Stromal cell of bone marrow (primary cell): ENCODE measurements at regions not wholly inside any gene's neighbourhood (a gene's known extent, or its start where the extent isn't known, plus 50 kb on each side); places are given as distances from the start of the nearest gene placed in this dataset.

Experiments
- DNase-seq: peaks from one replicate; pipeline ENCODE4 v3.0.0-alpha.2; 2012; ENCODE audit warnings: low read depth

DNA sequence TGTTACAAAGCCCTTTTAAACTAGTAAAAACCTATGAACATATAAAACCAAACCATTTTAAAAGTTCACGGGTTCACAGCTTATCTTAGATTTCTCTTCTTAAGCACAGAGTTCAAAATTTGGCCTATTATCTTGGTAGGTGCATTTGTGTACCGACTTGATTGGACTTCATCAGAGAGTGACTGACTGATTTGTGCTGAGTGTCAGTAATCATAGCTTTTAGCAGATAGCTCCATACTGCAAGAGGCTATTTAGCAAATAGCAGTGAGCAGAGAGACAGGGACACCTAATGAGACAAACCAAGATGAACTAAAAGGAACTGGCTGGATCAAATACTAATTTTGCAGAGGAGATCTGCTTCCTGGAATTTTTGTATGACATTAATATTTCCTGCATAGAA is 274.5 kb downstream of the PRR16 start:
- DNase-seq: no peak

GRCh38 chr5:120740989-120741388 is 276.9 kb downstream of the PRR16 start:
- DNase-seq: no peak

- no peak for DNase-seq
These were observed 284.4 kb downstream of the PRR16 start for GRCh38 chr5:120748474-120748873.

DNA sequence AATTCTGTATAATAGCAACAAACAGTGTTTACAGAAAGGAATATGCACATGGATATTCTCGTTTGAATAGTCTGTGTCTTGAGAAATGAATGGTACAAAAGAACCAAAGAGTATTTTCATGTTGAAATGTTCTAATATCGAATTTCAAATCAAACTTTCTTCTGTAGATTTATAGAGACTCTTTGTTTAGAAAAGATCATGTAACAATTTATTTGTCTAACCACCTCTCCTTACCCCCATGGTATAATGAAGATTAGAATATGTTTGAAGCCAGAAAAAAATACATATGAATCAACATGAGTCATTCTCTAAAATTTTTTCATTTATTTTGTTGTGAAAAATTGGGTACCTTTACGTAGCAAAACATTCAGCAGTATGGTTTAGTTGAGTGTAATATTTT is 285.6 kb downstream of the PRR16 start:
- no peak for DNase-seq

- no peak for DNase-seq
These were observed 295.5 kb downstream of the PRR16 start for GRCh38 chr5:120759587-120759986.

DNA sequence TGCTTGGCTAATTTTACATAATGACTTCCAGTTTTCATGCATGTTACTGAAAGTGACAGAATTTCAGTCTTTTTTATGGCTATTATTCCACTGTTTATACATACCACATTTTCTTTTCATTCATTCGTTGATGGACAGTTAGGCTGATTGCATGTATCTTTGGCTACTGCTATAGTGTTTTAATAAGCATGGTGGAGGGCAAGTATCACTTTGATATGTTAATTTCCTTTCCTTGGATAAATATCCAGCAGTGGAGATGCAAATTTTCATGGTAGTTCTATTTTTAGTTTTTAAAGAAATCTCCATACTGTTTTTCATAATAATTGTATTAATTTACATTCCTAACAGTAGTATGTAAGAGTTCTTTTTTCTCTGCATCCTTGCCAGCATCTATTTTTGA is 297.9 kb downstream of the PRR16 start:
- DNase-seq: no peak

DNA sequence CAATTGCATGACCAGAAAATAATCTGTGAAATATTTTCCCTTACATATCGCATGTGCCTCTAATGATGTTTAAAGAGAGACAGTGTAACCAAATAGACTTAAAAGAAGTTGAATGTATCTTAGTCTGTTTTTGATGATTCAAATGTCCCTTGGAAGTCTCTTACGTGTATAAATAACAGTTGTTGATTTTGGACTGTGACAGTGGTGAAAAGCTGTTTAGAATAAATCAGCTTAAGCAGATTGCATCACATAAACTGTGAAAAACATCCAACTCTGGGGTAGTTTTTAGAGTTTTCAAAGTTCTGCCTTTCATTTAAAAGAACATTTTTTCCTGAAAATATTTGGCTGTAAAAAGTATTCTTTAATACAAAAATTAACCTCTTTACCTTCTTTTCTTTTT is 301.1 kb downstream of the PRR16 start:
- peak; percentile 54 for DNase-seq

- DNase-seq: peak; percentile 56
These were observed 303.2 kb downstream of the PRR16 start for GRCh38 chr5:120767178-120767820.

- DNase-seq: no peak
These were observed 305.3 kb downstream of the PRR16 start for GRCh38 chr5:120769312-120769872.

GRCh38 chr5:120771202-120771601 is 307.1 kb downstream of the PRR16 start:
- no peak for DNase-seq

DNA sequence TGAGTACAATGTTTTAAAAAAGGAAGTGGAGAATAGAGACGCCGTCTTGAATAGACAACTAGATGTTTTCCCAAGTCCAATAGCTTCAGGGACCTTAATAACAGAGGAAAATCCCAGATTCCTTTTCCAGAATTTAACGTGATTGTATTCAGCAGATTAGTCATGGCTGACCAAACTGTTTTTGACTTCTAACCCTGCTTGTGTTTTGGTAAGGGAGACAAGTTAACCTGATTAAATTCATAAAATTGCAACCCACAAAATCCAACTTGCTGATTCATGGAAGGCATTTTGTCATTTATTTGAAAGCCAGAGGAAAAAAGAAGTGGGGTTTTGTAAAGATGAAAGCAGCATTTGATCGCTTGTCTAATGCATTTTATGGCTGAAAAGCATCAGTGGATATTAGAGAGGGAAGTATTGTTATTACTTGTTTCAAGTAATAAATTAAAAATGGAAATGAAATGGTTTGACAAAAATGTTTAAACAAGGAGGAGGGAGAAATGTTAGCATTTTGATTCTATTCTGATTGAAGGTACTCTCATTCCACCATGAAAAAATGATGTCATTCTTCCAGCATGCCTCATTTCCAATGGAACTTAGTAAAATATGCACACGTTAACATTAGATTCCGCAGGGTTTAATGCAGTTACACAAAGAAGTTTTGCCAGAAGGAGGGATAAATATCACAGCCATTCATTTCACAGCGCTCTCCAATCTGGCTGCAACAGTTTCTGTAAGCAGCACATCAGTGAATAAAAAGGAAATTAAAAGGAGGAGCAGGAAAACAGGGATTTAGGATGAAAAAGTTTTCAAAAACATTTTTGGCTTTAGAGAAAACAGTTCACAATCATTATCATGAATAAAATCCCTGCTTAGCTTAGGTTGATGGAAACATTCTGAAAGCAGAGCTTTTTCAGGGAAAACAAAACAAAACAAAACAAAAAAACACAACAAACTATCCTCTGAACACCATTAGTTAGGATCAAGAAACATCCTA is 314.7 kb downstream of the PRR16 start:
- peak; percentile 55 for DNase-seq

GRCh38 chr5:120779674-120780073 is 315.6 kb downstream of the PRR16 start:
- no peak for DNase-seq

DNA sequence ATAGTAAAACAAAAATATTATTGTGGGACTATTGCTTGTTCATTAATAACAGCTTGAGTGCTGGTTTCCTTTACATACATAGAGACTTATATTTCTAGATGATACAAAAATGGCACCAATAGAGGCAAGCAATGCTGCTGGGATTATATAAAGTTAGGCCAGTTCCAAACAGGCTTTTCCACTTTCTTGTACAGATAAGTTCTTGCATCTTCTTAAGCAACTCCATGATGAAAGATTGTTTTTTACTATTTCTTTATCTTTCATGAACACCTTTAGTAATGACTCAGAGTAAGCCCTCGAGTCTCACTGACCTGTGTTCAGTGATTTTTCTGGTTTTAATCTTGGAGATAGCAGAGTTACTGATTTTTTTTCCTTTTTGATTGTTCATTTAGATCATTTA is 324.4 kb downstream of the PRR16 start:
- no peak for DNase-seq

- no peak for DNase-seq
These were observed 325.8 kb downstream of the PRR16 start for GRCh38 chr5:120789918-120790317.

DNA sequence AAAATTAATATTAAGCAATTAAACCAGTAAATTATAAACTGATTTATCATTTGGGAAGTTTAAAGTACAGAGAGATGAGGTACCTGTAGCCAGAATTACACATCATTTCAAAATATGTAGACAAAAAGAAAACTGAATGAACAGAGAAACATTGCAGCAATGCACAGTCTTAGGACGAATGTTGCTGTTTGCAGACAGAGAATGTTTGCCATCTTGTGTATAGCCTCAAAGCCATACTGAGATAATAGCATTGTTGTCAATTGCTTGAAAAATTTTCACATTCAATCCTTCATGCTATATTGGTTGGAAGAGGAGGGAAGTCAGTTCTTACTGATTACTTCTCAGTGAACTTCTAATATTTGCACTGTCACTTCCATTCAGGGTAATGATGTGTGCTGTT is 326.2 kb downstream of the PRR16 start:
- no peak for DNase-seq

DNA sequence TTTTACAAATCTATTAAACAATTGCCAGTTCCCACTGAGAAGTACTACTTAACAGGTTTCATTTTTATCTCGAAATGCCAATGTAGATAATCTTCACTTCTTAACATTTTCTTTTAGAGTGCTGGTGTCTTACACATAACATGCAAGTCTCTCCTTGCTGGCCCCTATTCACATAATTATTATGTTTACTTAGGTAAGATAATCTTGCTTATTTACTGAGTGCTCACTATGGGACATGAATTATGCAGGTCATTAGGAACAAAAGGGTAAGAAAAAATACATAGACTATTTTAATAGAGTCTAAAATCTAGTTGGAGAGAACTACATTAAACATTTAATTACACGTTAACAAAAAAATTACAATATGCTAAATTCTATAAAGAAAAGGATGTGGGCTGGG is 328.4 kb downstream of the PRR16 start:
- no peak for DNase-seq

DNA sequence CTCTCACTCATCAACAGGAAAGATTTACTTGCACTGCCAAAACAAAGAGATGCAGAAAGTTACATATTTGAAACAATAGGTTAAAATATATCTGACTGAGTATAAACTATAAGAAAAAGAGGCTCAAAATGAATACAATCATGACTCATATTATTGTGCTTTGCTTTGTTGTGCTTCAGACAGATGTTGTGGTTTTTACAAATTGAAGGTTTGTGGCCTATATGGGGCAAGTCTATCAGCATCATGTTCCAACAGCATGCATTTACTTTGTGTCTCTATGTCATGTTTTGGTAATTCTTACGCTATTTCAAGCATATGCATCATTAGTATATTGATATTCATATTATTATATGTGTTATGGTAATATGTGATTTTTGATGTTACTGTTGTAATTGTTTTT is 330.0 kb downstream of the PRR16 start:
- DNase-seq: no peak

DNA sequence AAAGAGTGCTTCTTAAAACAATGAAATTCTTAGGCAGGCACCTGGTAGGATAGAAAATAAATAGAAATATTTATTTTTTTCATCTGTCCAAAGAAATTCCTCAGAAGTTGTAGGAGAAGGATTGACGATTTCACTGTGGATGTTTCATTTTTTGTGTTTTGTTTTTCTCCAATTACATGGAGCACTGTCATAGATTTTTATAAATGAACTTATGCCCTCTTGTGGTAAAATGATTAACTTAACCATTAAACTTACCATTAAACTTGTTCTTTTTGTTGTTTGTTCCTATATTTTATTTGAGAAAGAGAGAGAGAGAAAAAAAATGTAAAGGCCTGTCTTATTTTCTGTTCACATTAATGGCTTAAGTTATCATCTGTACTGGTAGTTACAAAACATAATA is 339.2 kb downstream of the PRR16 start:
- DNase-seq: no peak

- peak; percentile 17 for DNase-seq
These were observed 341.0 kb downstream of the PRR16 start for GRCh38 chr5:120805131-120805530.

DNA sequence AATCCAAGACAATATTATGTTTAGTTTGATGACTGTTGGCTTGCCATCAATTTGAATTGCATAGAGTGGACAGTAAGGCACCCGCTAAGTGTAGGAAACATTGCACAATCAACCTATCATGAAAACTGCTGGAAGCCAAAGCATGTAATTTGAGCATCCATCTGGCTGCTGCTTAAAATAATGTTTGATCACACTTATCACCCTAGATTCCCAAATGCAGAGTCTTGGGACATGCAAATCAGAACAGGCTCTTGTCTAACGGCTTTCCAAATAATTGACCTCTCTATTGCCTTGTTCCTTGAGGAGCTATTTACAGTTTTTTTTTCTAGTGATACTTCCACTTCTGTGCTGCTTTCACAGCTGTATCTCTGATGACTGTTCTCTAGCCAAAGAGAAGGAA is 342.1 kb downstream of the PRR16 start:
- peak; percentile 37 for DNase-seq

DNA sequence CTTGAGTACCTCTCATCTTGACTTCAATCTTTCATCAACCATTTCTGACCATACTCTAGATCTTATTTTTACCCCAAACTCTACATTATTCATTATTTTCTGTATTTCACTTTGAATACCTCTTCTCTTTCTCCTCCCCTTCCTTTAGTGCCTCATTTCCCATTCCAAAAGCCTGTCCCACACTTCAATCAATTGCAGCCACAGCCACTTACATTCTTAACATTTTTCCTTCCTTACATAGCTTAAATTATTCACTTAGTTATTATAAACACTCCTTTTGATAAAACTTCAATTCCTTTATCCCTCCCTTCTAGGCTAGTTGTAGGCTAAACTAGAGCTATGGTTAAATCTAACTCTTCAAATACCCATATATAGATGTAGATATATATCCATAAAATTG is 344.0 kb downstream of the PRR16 start:
- DNase-seq: no peak

- DNase-seq: no peak
These were observed 344.5 kb downstream of the PRR16 start for GRCh38 chr5:120808606-120809005.

GRCh38 chr5:120813551-120813950 is 349.5 kb downstream of the PRR16 start:
- no peak for DNase-seq
